SK-N-SH treated with all-trans-retinoic acid at 6 μM for 48 hours (cell line): ENCODE measurements at regions not wholly inside any gene's neighbourhood (a gene's known extent, or its start where the extent isn't known, plus 50 kb on each side); places are given as distances from the start of the nearest gene placed in this dataset.

ENCODE experiments used
- ARNTL ChIP-seq: fragments of 450-650 bp; formaldehyde crosslinking; IDR thresholded peaks from 2 replicates; pipeline ENCODE4 v1.5.0; 2020; ENCODE audit warnings: low read depth, mild to moderate bottlenecking, moderate library complexity, borderline replicate concordance
- CREB5 ChIP-seq: fragments of 250-450 bp; sonication (Bioruptor Pico); IDR thresholded peaks from 2 replicates; pipeline ENCODE4 v1.5.1; 2020; ENCODE audit warnings: low read depth, mild to moderate bottlenecking, moderate library complexity
- PATZ1 ChIP-seq: fragments of 250-450 bp; sonication (Bioruptor Pico); IDR thresholded peaks from 2 replicates; pipeline ENCODE4 v1.8.0; 2020; ENCODE audit warnings: mild to moderate bottlenecking, moderate library complexity, borderline replicate concordance
- PPARA ChIP-seq: fragments of 250-450 bp; sonication (Bioruptor Pico); IDR thresholded peaks from 2 replicates; pipeline ENCODE4 v1.5.0; 2020; ENCODE audit warnings: mild to moderate bottlenecking, borderline replicate concordance
- SNAI2 ChIP-seq: fragments of 250-450 bp; sonication (Bioruptor Pico); IDR thresholded peaks from 2 replicates; pipeline ENCODE4 v1.5.0; 2020; ENCODE audit warnings: mild to moderate bottlenecking, moderate library complexity
- TOX ChIP-seq: fragments of 250-450 bp; sonication (Bioruptor Pico); IDR thresholded peaks from 2 replicates; pipeline ENCODE4 v1.8.0; 2021; ENCODE audit warnings: mild to moderate bottlenecking, moderate library complexity, borderline replicate concordance
- ZFP3 ChIP-seq: fragments of 250-450 bp; sonication (Bioruptor Pico); IDR thresholded peaks from 2 replicates; pipeline ENCODE4 v1.5.0; 2020; ENCODE audit warnings: mild to moderate bottlenecking, moderate library complexity

GRCh38 chr18:69215161-69215560, 185.5 kb upstream of the DOK6 start:
- TF ChIP-seq PATZ1 (CRISPR knock-in tag) (no peak), CREB5 (no peak), ZFP3 (CRISPR knock-in tag) (no peak), PPARA (CRISPR knock-in tag) (no peak), TOX (CRISPR knock-in tag) (no peak), ARNTL (CRISPR knock-in tag) (no peak), SNAI2 (CRISPR knock-in tag) (no peak)
